ENCODE measurements at regions not wholly inside any gene's neighbourhood (a gene's known extent, or its start where the extent isn't known, plus 50 kb on each side); places are given as distances from the start of the nearest gene placed in this dataset.

DNA sequence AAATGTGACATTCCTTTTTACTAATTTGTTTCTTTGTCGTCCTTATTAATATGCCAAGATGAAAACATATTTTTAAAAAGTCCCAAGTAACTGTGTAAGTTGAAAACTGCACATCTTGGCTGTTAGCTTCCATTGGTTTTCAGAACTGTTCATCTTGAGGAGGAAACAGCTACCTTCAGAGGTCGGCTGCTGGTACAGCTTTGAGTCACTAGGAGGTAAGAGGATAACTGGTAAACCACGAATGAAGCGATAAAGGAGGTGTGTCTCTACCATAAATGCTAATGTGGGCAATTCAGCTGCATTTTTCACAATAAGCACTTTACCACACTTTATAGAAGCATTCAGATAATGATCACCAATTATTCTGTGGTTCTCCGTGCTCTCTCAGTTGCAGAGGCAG, 137.5 kb upstream of the KRAS start:
- WGBS, 2 experiments (ENCODE audit: extremely low coverage in 1 of 2, insufficient coverage in 1 of 2, insufficient read length in 1 of 2, insufficient replicate concordance in 2 of 2, low coverage in 1 of 2, low lambda C conversion rate in 2 of 2, missing lambda C conversion rate in 1 of 2), result 77% methylated on average over 5 of the region's 5 CpGs; no CpG with 5 or more reads in 1 of the 2 experiments
- POLR2A ChIA-PET (ENCODE audit: partially characterized antibody), result interaction anchor here (1.1 to 1.9 kb wide), 3 partner anchors 147 to 436 kb away, joined by 3 to 9 read pairs (median 5); no protein-coding TSS in a partner anchor
- H3K79me2 ChIP-seq (ENCODE audit: control insufficient read depth in 1 of 2, insufficient read depth in 2 of 2, low read length in 2 of 2), result no peaks in the 10 kb centered on the region
- TF ChIP-seq TBP (IDR thresholded peaks at IDR 0.05; ENCODE audit: low read depth, low read length) (no peak), SP4 (IDR thresholded peaks at IDR 0.05; ENCODE audit: low read length) (no peak), CHD1 (IDR thresholded peaks at IDR 0.05; ENCODE audit: low read depth, low read length) (no peak), ZNF274 (IDR thresholded peaks at IDR 0.05; ENCODE audit: borderline replicate concordance, extremely low read depth, low read length) (no peak), ASH2L (IDR thresholded peaks at IDR 0.05; ENCODE audit: low read length) (no peak), CBX8 (IDR thresholded peaks at IDR 0.05; ENCODE audit: borderline replicate concordance, low read depth, low read length) (no peak), SAP30 (IDR thresholded peaks at IDR 0.05; ENCODE audit: insufficient read depth, insufficient replicate concordance, low read length) (no peak), KDM5A (IDR thresholded peaks at IDR 0.05; ENCODE audit: low read length) (no peak), MAFK (IDR thresholded peaks at IDR 0.05; ENCODE audit: low read depth, low read length) (no peak), RAD21 (IDR thresholded peaks at IDR 0.05 in 1 of 2, conservative IDR thresholded peaks at IDR 0.05 in 1 of 2; ENCODE audit: low read depth in 2 of 2, low read length in 2 of 2) (no peak), JUND (IDR thresholded peaks at IDR 0.05; ENCODE audit: low read length) (no peak)
- TF ChIP-seq, protein P1, sequence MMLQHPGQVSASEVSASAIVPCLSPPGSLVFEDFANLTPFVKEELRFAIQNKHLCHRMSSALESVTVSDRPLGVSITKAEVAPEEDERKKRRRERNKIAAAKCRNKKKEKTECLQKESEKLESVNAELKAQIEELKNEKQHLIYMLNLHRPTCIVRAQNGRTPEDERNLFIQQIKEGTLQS (IDR thresholded peaks at IDR 0.05; ENCODE audit: insufficient read depth, low read depth, low read length), result no peak
- TF ChIP-seq, protein P2, sequence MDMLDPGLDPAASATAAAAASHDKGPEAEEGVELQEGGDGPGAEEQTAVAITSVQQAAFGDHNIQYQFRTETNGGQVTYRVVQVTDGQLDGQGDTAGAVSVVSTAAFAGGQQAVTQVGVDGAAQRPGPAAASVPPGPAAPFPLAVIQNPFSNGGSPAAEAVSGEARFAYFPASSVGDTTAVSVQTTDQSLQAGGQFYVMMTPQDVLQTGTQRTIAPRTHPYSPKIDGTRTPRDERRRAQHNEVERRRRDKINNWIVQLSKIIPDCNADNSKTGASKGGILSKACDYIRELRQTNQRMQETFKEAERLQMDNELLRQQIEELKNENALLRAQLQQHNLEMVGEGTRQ (IDR thresholded peaks at IDR 0.05; ENCODE audit: low read length), result no peak

More for the DNA sequence above, 137.5 kb upstream of the KRAS start:
- Histone ChIP-seq H3K14ac (ENCODE audit: insufficient read length) (no peak overlapping the region), H4K8ac (ENCODE audit: extremely low read depth, insufficient read depth, low read length) (no peak overlapping the region), H3K4me2 (ENCODE audit: insufficient read depth in 1 of 2, low read depth in 2 of 2, low read length in 2 of 2) (no peak overlapping the region), H4K20me1 (replicated peaks in 1 of 2; ENCODE audit: control insufficient read depth in 1 of 2, insufficient read depth in 2 of 2, low read length in 2 of 2) (no peaks in the 10 kb centered on the region), H2AFZ (ENCODE audit: low read length) (0 out of 2 replicates have a peak overlapping the region, but pooled peaks have one; percentile 46), H2BK120ac (replicated peaks; ENCODE audit: low read depth, low read length) (no peak overlapping the region), H3K4me3 (ENCODE audit: extremely low read depth in 1 of 4, insufficient read depth in 2 of 4, low read depth in 3 of 4, low read length in 4 of 4) (no peak overlapping the region), H3K23me2 (ENCODE audit: low read depth, low read length) (peaks cover 14% of the 10 kb centered on the region), H4K5ac (ENCODE audit: insufficient read length, low read depth, low read length) (no peak overlapping the region), H3K4ac (replicated peaks; ENCODE audit: insufficient read length, low read depth, low read length) (no peak overlapping the region), H2BK12ac (ENCODE audit: low read depth, low read length) (no peak overlapping the region), H2BK15ac (ENCODE audit: low read length) (no peak overlapping the region), H3K4me1 (replicated peaks in 1 of 4; ENCODE audit: control insufficient read depth in 3 of 4, insufficient read depth in 4 of 4, low read length in 3 of 4) (peaks cover 0 to 8% (median 1%) of the 10 kb centered on the region in 4 experiments; a peak in 4 of 7 replicates), H3K9me3 (ENCODE audit: insufficient read depth in 2 of 2, low read depth in 1 of 2, low read length in 1 of 2) (no peaks in the 10 kb centered on the region), H3K56ac (replicated peaks; ENCODE audit: insufficient read length, low read depth, low read length) (no peak overlapping the region), H3K36me3 (ENCODE audit: control insufficient read depth in 2 of 4, insufficient read depth in 4 of 4, low read length in 3 of 4) (no peaks in the 10 kb centered on the region), H2BK5ac (ENCODE audit: low read depth, low read length) (no peak overlapping the region), H4K91ac (replicated peaks; ENCODE audit: insufficient read length, low read length) (no peak overlapping the region), H3K27ac (ENCODE audit: low read depth, low read length) (no peak overlapping the region), H3K23ac (ENCODE audit: insufficient read length) (no peak overlapping the region), H3K9ac (replicated peaks in 1 of 4; ENCODE audit: extremely low read depth in 1 of 4, low read depth in 3 of 4, low read length in 3 of 4) (no peak overlapping the region), H2BK20ac (ENCODE audit: low read length) (no peak overlapping the region), H3K27me3 (replicated peaks in 1 of 4; ENCODE audit: control insufficient read depth in 3 of 4, extremely low read depth in 1 of 4, insufficient read depth in 3 of 4, low read length in 3 of 4) (peaks cover 0 to 20% (median 10%) of the 10 kb centered on the region in 4 experiments; a peak in 6 of 7 replicates), H3K79me1 (ENCODE audit: low read depth, low read length) (no peaks in the 10 kb centered on the region), H3K18ac (ENCODE audit: extremely low read depth, low read length) (no peak overlapping the region), H2AK5ac (ENCODE audit: low read depth, low read length) (no peak overlapping the region)
- no peak for FAIRE-seq
- CTCF ChIA-PET (ENCODE audit: partially characterized antibody), result interaction anchor here (0.8 to 1.8 kb wide), 12 partner anchors 8 to 379 kb away, joined by 3 to 7 read pairs (median 4); no protein-coding TSS in a partner anchor
- DNase-seq (ENCODE audit: low read depth in 1 of 2, low spot score in 2 of 2), result no peak

Data from H1 (cell line).